ENCODE measurements at regions not wholly inside any gene's neighbourhood (a gene's known extent, or its start where the extent isn't known, plus 50 kb on each side); places are given as distances from the start of the nearest gene placed in this dataset.

GRCh38 chr7:15916681-15917380 is 230.3 kb upstream of the MEOX2 start:
- no peak for DNase-seq (ENCODE audit: low spot score)

GRCh38 chr7:15915686-15916293 is 229.3 kb upstream of the MEOX2 start:
- no peak for DNase-seq (ENCODE audit: low spot score)

GRCh38 chr7:15914611-15915010 is 228.1 kb upstream of the MEOX2 start:
- DNase-seq (ENCODE audit: low spot score), result no peak

- no peak for DNase-seq (ENCODE audit: low spot score)
Observed at GRCh38 chr7:15906436-15906835, 220.0 kb upstream of the MEOX2 start.

- DNase-seq (ENCODE audit: low spot score), result no peak
Observed at GRCh38 chr7:15905251-15906040, 219.0 kb upstream of the MEOX2 start.

GRCh38 chr7:15891151-15891881 is 204.8 kb upstream of the MEOX2 start:
- no peak for DNase-seq (ENCODE audit: low spot score)

GRCh38 chr7:15889507-15889906 is 203.0 kb upstream of the MEOX2 start:
- no peak for DNase-seq (ENCODE audit: low spot score)

- no peak for DNase-seq (ENCODE audit: low spot score)
Observed at GRCh38 chr7:15888090-15888489, 201.6 kb upstream of the MEOX2 start.

GRCh38 chr7:15886626-15887025 is 200.1 kb upstream of the MEOX2 start:
- DNase-seq (ENCODE audit: low spot score), result no peak

- DNase-seq (ENCODE audit: low spot score), result no peak
Observed at GRCh38 chr7:15885678-15886077, 199.2 kb upstream of the MEOX2 start.

- DNase-seq (ENCODE audit: low spot score), result no peak
Observed at GRCh38 chr7:15874774-15875173, 188.3 kb upstream of the MEOX2 start.

- no peak for DNase-seq (ENCODE audit: low spot score)
Observed at GRCh38 chr7:15870347-15870746, 183.9 kb upstream of the MEOX2 start.

GRCh38 chr7:15867441-15867840 is 181.0 kb upstream of the MEOX2 start:
- no peak for DNase-seq (ENCODE audit: low spot score)

- DNase-seq (ENCODE audit: low spot score), result no peak
Observed at GRCh38 chr7:15866753-15867152, 180.3 kb upstream of the MEOX2 start.

- no peak for DNase-seq (ENCODE audit: low spot score)
Observed at GRCh38 chr7:15864626-15864991, 178.1 kb upstream of the MEOX2 start.

GRCh38 chr7:15863951-15864625 is 177.6 kb upstream of the MEOX2 start:
- DNase-seq (ENCODE audit: low spot score), result no peak

GRCh38 chr7:15862781-15863165 is 176.3 kb upstream of the MEOX2 start:
- DNase-seq (ENCODE audit: low spot score), result no peak

GRCh38 chr7:15862016-15862780 is 175.7 kb upstream of the MEOX2 start:
- DNase-seq (ENCODE audit: low spot score), result no peak

- DNase-seq (ENCODE audit: low spot score), result no peak
Observed at GRCh38 chr7:15860264-15860949, 173.9 kb upstream of the MEOX2 start.

GRCh38 chr7:15857026-15857425 is 170.5 kb upstream of the MEOX2 start:
- DNase-seq (ENCODE audit: low spot score), result no peak

GRCh38 chr7:15856311-15856710 is 169.8 kb upstream of the MEOX2 start:
- DNase-seq (ENCODE audit: low spot score), result no peak

All from left forelimb (tissue), 1 donor.